NCI-H82 (cell line): ENCODE measurements at regions not wholly inside any gene's neighbourhood (a gene's known extent, or its start where the extent isn't known, plus 50 kb on each side); places are given as distances from the start of the nearest gene placed in this dataset.

Source experiments
- DNase-seq: peaks from one replicate; lab custom pipeline; 2025; lab: John Stamatoyannopoulos, UW

DNA sequence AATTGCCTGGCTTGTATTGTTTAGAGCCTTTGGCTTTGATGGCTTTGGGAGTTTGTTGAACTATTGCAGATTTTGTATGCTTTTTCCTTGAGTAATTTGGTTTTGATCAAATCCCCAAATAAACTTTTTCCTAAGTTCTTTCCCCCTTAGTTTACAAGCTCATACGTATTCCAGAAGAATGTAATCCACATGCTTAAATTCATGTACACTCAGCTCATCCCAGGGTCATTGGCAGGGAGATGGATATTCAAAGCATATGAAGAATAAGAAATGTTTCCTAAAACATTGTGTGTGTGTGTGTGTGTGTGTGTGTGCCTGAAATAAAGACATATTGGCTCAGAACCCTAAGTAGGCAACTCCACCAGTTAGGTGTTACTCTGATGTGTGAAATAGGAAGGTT is 89.4 kb downstream of the TMEM30B start:
- no peak for DNase-seq

- DNase-seq, result no peak
Observed at GRCh38 chr14:61190341-61190740, 90.8 kb downstream of the TMEM30B start.

- DNase-seq, result no peak
Observed at GRCh38 chr14:61188978-61189808, 91.9 kb downstream of the TMEM30B start.

GRCh38 chr14:61188196-61188595 is 92.9 kb downstream of the TMEM30B start:
- DNase-seq, result no peak

GRCh38 chr14:61187196-61187905 is 93.8 kb downstream of the TMEM30B start:
- no peak for DNase-seq

DNA sequence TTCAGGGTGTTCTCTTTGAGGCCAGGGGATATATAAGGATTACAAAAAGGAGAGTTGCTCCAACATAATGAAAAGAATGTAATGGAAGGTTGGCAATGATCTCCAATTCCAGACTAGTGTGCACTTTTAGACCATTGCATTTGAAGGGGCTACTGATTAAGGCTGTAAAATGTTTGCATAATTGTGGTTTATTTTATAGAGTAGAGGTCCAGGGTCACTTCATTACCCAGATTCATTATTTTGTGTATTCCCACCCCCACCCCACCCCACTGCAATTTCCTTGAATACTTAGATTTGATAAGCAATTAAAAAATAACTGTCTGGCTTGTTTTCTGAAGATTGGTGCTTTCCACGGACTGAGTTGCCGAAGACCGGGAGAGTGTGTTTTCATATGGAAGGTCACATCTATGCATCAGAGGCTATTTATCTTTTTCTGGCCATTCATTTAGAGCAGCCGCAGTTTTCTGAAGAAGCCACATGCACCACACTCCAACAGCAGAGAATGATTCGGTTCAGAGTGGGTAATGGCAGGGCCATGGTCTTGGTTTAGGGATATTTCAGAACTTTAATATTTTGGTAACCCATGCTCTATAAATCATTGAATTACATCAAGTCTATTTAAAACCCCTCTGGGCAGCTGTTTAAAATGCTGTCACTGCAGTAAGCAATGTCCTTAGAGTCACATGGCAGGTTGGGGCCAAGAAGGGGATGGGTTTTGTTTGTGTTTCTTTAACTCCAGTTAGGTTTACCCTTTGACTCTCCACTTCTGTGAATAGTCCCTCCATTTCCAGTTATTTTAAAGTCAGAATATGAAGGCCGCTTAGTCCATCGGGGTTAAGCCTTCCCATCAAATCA is 94.6 kb downstream of the TMEM30B start:
- no peak for DNase-seq

DNA sequence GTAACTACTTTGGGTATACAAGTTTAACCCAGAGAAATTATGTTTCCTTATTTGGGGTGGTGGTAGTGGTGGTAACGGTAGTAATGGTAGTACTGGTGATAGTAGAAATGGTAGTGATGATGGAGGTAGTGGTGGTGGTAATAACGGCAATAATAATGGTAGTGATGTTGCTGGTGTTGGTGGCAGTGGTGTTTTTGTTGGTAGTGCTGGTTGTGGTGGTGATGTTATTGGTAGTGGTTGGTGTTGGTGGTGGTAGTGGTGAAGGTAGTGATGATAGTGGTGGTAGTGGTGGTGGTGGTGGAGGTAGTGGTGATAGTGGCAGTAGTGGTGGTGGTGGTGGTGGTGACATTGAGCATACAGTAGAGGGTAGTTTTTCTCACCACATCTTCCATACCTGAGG is 95.6 kb downstream of the TMEM30B start:
- DNase-seq, result no peak

GRCh38 chr14:61184112-61184511 is 97.0 kb downstream of the TMEM30B start:
- no peak for DNase-seq

GRCh38 chr14:61183196-61183885 is 97.8 kb downstream of the TMEM30B start:
- DNase-seq, result no peak

DNA sequence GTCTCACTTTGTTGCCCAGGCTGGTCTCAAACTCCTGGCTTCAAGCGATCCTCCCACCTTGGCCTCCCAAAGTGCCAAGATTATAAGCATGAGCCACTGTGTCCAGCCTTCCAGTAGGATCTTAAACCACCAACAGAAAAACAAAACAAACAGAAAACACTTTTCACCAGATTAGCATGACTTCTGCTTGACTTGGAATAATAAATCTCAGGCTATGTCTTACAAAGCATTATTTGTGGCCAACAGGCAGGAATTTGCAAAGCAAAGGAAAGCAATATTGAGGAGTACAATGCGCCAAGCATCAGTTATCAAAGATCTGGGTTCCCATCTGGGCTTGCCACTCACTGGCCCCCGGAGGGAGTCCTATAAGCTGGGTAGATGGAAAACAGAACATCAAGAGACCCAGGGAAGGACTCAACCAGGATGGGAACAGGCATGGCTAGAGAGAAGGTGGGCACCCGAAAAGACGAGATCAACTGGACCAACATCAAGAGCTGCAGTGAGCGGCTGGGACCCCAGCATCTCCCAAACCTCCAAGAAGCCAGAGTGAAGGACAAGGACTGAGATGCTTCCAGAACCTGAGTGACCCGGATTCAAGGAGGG is 101.2 kb downstream of the TMEM30B start:
- no peak for DNase-seq

- DNase-seq, result no peak
Observed at GRCh38 chr14:61179061-61179690, 102.0 kb downstream of the TMEM30B start.

DNA sequence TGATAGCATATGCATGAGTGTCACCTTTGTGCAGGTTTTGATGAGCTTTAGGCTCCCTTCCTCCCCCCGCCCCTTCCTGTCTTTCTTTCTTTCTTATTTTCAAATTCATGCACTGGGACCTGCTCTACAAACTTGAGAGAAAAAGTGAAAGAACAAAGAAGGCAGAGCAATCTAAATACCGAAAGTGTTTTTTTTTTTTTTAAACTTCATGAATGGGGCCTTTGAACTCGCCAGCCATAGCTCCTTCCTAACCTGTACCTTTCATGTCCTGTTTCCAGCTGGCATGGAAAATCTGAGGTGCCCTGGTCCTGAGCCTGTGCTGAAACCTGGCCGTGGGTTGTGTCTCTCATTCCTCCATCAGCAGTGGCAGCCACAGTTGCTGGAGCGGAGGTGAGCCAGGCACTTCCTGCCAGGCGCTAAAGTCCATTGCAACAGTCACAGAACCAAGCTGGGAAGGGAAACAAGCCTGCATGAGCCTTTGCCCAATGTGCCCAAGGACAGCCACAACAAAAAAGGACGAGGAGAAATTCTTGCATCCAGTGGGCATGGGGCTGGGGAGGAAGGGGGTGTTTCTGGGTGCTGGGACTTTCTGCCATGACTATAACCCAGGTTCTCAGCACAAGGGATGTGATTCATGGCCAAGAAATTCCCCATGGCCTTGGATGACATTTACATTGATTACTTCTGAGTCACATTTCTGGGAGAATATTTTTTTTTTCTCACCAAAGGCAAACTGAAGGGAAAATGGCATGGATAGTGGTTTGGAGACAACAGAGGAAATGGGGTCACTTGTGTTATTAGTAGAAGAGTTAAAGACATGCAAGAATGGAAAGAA is 102.7 kb downstream of the TMEM30B start:
- DNase-seq, result no peak

- no peak for DNase-seq
Observed at GRCh38 chr14:61177279-61178225, 103.6 kb downstream of the TMEM30B start.

- no peak for DNase-seq
Observed at GRCh38 chr14:61176686-61177085, 104.5 kb downstream of the TMEM30B start.

DNA sequence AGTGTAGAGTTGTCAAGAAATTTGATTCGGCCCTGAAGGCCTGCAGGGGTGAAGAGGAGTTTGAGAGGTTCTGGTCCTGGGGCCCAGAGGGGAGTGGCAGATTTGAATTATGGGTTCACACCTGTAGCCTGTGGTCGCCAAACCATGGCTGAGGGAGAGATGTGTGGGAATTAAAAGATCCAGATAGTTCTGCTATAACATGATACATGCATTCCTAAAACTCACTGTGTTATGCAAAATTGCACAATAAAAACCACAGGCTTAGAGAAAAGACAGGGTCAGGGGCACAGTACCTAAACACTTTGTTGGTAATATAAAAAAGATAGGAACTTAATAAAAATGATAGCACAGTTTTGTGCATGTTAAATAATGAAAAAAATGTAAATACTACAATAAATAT is 106.2 kb downstream of the TMEM30B start:
- DNase-seq, result no peak

DNA sequence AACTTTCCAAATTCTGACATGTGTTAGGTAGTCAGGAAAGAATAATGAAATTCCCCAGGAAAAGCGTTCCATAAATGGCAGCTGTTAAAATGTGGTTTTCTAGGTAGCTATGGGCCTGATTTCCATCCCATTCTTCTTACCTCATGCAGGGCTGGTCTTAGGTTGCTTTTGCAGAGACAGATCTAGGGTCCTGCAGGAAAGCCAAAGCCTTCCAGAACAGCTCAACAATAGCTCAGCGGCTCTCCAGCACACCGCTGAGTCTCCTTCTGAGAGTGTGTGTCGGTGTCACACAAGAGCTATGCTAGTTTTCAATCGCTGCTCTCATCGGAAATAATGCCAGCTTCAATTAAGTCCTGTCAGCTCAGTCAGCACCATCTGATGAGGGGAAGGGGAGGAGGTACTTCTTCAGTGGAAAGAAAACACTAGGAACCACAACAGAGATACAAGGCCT is 106.7 kb downstream of the TMEM30B start:
- no peak for DNase-seq

DNA sequence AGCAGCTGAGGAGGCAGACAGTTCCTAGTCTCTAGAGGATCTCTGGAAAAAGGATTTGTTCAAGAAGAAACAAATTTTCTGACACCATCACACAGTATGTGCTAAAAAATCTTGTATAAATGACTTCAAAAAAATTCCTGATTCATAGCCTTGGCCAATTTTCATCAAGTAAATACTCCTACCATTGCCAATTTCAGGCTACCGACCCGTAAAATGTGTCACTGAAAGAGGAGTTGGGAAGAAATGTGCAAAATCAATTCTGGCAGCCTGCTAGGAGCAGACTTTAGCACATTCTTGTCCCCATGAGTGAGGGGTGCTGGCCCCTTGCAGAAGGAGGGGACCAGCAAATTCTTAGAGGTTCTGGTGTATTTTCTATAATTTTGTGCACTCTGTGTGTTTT is 109.4 kb downstream of the TMEM30B start:
- DNase-seq, result no peak

DNA sequence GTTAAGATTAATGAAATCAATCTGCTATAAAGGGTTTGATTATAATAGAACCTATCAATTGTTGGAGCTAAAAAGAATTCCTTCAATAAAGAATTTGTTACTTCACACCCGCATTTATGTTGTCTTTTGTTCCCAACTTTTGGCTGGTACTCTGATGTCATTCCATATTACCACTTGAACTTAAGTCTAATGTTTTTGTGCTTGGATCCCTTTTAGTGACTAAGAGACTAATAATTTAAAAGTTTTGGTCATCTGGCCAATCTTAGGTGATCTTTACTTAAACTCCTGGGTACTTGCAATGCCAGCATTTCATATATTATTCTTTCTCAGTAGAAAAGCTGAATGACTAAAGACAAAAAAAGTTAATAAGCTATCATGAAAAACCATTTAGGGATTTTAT is 113.0 kb downstream of the TMEM30B start:
- no peak for DNase-seq

DNA sequence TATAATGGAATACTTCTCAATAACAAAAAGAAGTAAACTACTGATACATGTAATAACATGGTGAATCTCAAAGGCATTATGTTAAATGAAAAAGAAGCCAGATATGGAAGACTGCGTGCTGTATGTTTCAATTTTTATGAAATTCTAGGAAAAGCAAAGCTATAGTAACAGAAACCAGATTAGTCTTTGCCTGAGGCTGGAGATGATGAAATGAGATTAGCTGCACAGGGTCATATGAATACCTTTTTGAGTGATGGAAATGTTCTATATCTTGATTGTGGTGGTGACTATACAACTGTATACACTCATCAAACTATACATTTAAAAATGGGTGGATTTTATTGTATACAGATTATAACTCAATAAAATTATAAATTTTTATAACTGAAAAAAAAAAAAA is 113.5 kb downstream of the TMEM30B start:
- no peak for DNase-seq
